HG03354 (cell line): ENCODE measurements at regions not wholly inside any gene's neighbourhood (a gene's known extent, or its start where the extent isn't known, plus 50 kb on each side); places are given as distances from the start of the nearest gene placed in this dataset.

ENCODE experiments used
- ATAC-seq: cut with Tn5 transposase; IDR thresholded peaks from one replicate; pipeline ENCODE4 v1.9.1; 2021; ENCODE audit warnings: mild to moderate bottlenecking; ENCODE audit not compliant: unreplicated experiment, poor library complexity, severe bottlenecking

- no peak for ATAC-seq
Observed at GRCh38 chr4:90007494-90008167, 113.0 kb downstream of the MMRN1 start.

GRCh38 chr4:90012918-90013317, 114.3 kb upstream of the CCSER1 start:
- ATAC-seq: no peak

DNA sequence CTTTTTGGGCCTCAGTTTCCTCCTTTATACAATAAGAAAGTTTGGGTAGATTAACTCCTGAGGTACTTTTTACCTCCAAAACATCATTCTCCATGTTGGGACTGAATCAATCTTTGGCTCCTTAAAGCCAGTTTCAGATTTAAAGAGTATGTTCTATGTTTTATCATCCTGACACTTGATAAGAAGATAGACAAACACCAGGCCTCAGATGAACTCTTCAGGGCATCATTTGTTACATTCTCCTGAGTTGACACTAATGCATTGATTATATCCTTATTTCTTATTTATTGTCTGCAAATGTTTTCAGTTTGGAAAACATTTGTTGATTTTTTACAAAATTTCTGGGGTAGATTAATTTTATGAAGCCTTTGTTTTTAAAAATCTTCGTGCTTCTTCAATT, 102.7 kb upstream of the CCSER1 start:
- ATAC-seq: no peak

- no peak for ATAC-seq
Observed at GRCh38 chr4:90025248-90025647, 101.9 kb upstream of the CCSER1 start.

DNA sequence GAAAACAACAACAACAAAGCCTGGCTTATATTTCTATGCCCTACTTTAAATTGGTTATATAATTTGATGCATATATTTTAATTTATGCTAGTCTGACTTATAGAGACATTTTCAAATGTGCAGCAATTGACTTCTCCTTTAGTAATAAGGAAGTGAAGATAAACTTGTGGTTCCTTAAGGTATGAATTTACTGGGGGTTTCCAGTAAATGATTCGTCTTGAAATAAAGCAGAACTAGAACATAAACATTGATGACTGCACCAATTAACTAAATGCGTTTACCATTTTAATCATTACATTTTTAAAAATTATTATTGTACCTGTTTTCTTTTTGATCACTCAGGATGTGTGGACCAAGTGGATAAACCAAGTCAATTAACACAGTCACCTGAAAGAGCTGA, 99.6 kb upstream of the CCSER1 start:
- peak; percentile 93 for ATAC-seq

GRCh38 chr4:90028460-90028859, 98.7 kb upstream of the CCSER1 start:
- no peak for ATAC-seq

DNA sequence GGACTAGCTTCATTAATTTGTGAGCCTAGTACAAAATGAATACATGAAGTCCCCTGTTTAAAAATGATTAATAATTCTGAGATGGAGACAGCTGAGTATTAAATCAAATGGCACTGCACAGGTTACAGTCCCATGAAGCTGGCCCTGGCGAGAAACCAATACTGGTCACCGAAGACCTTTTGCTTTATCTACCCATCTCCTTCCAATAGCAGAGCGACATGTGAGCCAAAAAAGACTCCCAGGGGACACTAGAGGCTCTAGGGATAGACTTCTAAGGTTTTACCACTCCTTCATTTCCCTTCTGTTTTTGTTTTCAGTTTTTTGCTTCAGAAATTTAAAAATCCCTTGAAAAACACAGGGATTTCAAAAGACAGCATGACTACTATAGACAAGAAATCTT, 97.0 kb upstream of the CCSER1 start:
- ATAC-seq: no peak

DNA sequence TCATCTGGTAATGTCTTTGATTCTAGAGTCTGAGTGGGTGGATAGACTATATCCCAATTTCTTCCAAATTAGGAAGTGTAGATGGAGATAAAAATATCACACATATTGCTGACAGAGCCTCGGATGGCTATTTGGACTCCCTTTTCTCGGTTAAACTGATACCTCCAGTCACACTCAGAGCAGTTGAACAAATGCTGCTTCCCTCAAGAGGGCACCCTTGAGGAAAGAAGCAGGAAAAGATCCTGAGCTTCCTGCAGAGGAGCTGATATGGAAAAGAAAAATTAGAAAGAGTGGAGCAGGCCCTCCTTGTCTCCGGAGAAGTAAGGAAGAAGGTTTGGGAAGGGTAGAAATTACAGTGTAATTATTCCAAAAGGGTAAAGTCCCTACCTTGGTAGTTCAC, 96.2 kb upstream of the CCSER1 start:
- ATAC-seq: no peak

GRCh38 chr4:90039122-90039521, 88.1 kb upstream of the CCSER1 start:
- ATAC-seq: no peak

- no peak for ATAC-seq
Observed at GRCh38 chr4:90051999-90052398, 75.2 kb upstream of the CCSER1 start.

DNA sequence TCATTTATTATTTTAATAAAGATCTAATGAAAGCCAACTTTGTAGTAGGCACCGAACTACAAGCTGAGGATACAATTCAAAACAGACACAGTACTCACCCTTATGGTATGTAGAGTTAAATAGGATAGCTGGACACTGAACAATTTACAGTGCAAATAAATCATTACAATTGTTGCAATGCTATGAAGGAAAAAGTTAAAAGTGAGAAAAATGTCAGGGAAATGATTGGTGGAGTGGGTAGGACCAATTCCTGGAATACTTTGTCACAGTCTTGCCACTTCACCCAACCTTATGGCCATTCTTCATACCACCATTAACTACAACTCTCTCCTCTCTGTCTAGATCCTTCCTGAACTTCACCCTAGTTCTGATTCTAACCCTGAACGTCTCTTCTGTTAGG, 70.1 kb upstream of the CCSER1 start:
- no peak for ATAC-seq

DNA sequence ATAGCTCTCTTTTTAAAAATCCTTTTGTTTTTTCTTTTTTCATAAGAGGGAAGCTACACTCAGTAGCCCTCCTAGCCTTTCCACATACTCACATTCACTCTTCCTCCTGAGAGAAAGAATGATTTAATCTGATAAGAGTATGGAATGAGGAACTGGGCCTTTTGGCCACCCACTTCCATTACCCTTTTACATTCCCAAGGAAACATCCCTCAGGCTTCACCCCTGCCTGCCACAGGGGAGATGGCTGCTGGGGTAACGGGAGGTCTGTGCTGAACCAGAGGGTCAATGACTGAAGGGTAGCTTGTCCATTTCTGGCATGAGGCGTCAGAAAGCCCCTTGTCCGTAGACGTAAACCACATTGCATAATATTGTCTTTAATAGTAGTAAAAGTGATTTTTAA, 67.2 kb upstream of the CCSER1 start:
- no peak for ATAC-seq

DNA sequence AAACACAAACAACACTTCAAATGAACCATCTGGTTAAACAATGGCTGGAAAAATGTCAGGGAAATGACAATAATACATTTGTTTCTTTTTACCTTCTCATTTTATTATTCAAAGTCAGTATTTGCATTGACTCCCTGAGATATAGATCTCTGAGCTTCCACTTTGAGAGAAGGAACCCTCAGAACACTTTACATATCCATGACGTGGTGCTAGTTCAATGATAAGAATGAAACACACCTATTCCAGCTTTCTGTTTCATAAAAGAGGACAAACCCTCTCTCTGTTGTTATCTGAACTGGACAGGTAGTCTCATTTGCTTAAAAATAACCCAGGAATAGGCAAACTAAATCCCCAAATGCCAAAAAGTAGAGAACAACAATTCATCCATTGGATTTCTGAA, 65.3 kb upstream of the CCSER1 start:
- no peak for ATAC-seq

- ATAC-seq: no peak
Observed at GRCh38 chr4:90064196-90064595, 63.0 kb upstream of the CCSER1 start.

- no peak for ATAC-seq
Observed at GRCh38 chr4:90069151-90069550, 58.0 kb upstream of the CCSER1 start.

DNA sequence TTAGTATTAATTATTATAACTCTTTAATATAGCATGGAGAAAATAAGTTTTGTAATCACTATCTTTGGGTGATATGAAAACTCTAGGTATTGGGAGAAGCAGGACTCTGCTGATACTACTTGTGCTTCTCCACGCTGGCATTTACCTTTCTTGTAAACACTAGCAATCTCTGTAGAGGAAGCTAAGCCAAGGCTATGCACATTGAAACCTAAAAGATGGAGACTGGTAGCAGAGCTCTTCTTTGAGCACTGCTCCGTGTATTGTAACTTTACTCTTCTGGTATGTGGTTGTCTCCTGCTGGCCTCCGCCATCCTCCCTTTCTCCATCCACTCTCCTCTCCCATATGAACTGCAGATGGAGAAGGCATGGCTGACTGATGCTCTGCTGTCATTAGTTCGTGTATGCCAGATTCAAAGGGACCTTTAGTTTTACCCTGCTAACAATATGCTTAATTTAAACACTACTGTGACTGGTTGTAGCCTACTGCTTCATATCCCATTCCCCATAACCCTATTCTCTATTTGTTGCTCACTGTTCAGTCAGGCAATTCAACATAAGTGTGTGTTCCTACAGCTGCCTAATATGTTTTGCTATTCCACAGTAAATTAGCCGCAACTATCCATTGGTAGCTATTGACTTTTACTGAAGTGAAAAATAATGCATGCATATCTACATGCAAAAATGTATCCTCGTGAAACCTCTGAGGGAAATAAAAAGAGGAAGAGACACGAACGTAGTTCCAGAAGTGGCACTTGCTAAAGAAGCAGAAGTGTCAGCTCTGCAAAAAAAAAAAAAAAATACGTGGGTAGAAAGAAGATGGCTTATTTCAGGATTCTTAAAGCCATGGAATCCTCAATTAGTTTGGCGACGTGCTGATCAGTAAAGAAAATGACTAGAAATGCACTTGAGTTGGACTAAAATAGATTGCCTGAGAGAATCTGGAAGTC, 55.6 kb upstream of the CCSER1 start:
- ATAC-seq: no peak

DNA sequence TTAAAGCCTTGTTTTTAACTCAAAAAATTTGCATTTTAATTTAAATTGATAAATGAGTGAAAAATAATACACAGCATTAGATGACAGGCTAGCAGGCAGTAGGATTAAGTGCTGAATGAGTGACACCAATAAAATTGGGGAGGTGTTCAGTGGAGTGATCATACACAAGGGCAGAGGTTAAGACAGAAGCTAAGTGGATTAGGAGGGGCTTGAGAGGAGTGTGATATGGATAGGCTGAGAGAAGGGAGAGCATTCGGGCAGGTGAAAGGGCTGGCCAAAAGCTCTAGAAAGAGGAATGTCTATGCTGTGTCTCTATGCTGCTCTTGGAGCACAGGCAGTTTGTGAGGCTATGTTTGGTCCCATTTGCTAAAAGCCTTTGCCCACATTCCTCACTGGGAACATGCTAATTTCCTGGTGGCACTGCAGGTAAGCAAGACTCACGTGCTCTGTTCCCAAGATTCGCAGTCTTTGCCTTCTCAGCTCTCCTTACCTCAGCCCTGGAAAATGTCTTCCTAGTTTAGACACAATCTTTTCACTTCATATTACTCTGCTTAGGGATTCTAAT, 52.8 kb upstream of the CCSER1 start:
- no peak for ATAC-seq
